ENCODE measurements at regions not wholly inside any gene's neighbourhood (a gene's known extent, or its start where the extent isn't known, plus 50 kb on each side); places are given as distances from the start of the nearest gene placed in this dataset.

DNA sequence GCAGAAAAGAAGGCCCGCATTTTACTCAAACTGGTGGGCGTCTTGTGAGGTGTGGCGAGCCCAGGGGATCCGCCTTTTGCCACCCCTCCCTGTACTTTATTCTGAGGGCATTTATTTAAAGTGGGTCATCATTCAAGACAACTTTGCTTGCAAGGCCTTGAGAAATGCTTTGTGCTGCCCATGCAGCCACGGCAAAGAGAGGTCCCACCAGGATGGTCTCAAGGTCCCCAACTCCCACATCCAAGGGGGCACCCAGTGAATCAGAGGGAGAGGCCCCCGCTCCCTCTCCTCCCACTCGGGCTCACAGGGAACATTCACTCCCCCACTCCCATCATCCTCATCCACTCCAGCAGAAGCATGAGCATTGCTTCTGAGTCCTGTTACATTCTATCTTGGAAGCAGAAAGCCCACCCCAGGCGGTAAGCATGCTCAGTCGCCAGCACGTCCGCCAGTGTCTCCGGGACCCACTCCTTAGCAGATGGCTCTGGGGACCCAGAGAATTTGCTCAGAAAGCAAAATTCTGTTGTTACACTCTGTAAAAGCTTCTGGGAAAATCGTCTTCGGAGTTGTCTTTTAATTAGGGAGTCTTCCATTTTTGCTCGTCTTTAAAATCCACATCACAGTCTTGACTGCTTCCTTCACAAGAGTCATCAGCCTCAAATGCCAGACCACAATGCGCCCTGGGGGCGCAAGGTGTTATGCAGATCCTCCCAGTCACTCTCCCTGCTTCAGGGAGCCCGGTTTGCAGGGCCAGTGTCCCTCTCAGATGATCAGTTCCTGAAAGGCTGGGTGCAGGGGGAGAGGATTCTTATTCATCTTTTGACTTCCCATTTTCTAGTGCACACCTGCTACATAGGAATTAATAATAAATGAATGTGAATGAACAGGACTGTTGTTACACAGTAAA, 99.4 kb upstream of the NCK2 start:
- TF ChIP-seq CTCF (conservative IDR thresholded peaks at IDR 0.05 in 1 of 2, IDR thresholded peaks at IDR 0.05 in 1 of 2; ENCODE audit: low read depth in 1 of 2, low read length in 2 of 2) = no peak
- no peak for TF ChIP-seq EZH2 (IDR thresholded peaks at IDR 0.05; ENCODE audit: low read length, missing control alignments)
